ENCODE measurements at regions not wholly inside any gene's neighbourhood (a gene's known extent, or its start where the extent isn't known, plus 50 kb on each side); places are given as distances from the start of the nearest gene placed in this dataset.

GRCh38 chr5:18050345-18050744 is 416.1 kb downstream of the TAF11L14 start:
- TF ChIP-seq POLR2AphosphoS5 (IDR thresholded peaks at IDR 0.05; ENCODE audit: low read depth) (no peak), EZH2 (IDR thresholded peaks at IDR 0.05; ENCODE audit: low read depth, unreplicated experiment) (no peak)
- TF ChIP-seq, protein P1, sequence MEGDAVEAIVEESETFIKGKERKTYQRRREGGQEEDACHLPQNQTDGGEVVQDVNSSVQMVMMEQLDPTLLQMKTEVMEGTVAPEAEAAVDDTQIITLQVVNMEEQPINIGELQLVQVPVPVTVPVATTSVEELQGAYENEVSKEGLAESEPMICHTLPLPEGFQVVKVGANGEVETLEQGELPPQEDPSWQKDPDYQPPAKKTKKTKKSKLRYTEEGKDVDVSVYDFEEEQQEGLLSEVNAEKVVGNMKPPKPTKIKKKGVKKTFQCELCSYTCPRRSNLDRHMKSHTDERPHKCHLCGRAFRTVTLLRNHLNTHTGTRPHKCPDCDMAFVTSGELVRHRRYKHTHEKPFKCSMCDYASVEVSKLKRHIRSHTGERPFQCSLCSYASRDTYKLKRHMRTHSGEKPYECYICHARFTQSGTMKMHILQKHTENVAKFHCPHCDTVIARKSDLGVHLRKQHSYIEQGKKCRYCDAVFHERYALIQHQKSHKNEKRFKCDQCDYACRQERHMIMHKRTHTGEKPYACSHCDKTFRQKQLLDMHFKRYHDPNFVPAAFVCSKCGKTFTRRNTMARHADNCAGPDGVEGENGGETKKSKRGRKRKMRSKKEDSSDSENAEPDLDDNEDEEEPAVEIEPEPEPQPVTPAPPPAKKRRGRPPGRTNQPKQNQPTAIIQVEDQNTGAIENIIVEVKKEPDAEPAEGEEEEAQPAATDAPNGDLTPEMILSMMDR (conservative IDR thresholded peaks at IDR 0.05; ENCODE audit: low read depth in 2 of 2) = no peak
- TF ChIP-seq, protein P2, sequence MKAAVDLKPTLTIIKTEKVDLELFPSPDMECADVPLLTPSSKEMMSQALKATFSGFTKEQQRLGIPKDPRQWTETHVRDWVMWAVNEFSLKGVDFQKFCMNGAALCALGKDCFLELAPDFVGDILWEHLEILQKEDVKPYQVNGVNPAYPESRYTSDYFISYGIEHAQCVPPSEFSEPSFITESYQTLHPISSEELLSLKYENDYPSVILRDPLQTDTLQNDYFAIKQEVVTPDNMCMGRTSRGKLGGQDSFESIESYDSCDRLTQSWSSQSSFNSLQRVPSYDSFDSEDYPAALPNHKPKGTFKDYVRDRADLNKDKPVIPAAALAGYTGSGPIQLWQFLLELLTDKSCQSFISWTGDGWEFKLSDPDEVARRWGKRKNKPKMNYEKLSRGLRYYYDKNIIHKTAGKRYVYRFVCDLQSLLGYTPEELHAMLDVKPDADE (IDR thresholded peaks at IDR 0.05) = no peak
